Gastroesophageal sphincter (tissue), 4 donors: ENCODE measurements at regions not wholly inside any gene's neighbourhood (a gene's known extent, or its start where the extent isn't known, plus 50 kb on each side); places are given as distances from the start of the nearest gene placed in this dataset.

Experiments
- ATAC-seq: fragments of 150-250 bp; one replicate; pipeline ENCODE4 v1.9.1; 2016; ENCODE audit warnings: mild to moderate bottlenecking, moderate library complexity
- H3K27ac ChIP-seq, 4 donors: fragments of 200-600 bp; sonication (generic) in 3 of 4; 1 replicate in 3 of 4; 2 replicates in 1 of 4; pipeline ENCODE4 v1.5.1; 2016 to 2019
- H3K27me3 ChIP-seq: fragments of 200-600 bp; sonication (generic); one replicate; pipeline ENCODE4 v1.5.1; 2019
- H3K36me3 ChIP-seq, 2 donors: fragments of 200-600 bp; sonication (generic); one replicate each; pipeline ENCODE4 v1.5.1; 2019; ENCODE audit warnings: control low read depth in 1 of 2
- H3K4me1 ChIP-seq, 3 donors: fragments of 200-600 bp; sonication (generic); 1 replicate in 2 of 3; 2 replicates in 1 of 3; pipeline ENCODE4 v1.5.1; 2016 to 2019; ENCODE audit warnings: control low read depth in 2 of 3
- H3K4me3 ChIP-seq, 2 donors: fragments of 200-600 bp; sonication (generic); one replicate each; pipeline ENCODE4 v1.5.1; 2019; ENCODE audit warnings: mild to moderate bottlenecking in 1 of 2, moderate library complexity in 1 of 2
- H3K9me3 ChIP-seq, 3 donors: fragments of 200-600 bp; sonication (generic); one replicate each; pipeline ENCODE4 v1.5.1; 2017 to 2019; ENCODE audit warnings: control low read depth in 2 of 3
- EP300 ChIP-seq: sonication (generic); formaldehyde crosslinking; IDR thresholded peaks from one replicate; pipeline ENCODE4 v1.6.1; 2017; ENCODE audit warnings: antibody characterized with exemption, mild to moderate bottlenecking
- POLR2A ChIP-seq, 2 donors: fragments of 450-650 bp; IDR thresholded peaks; one replicate each; pipeline ENCODE4 v1.6.1; 2017; ENCODE audit warnings: antibody characterized with exemption in 2 of 2, mild to moderate bottlenecking in 2 of 2, moderate library complexity in 1 of 2
- POLR2AphosphoS5 ChIP-seq: sonication (generic); formaldehyde crosslinking; IDR thresholded peaks from one replicate; pipeline ENCODE4 v1.6.1; 2017; ENCODE audit warnings: antibody characterized with exemption
- WGBS, 2 donors: methylation state at CpG; one replicate each; pipeline ENCODE4 v1.1.5; 2018; ENCODE audit warnings: low coverage in 1 of 2; 5-methylcytosine and 5-hydroxymethylcytosine counted together
- TF ChIP-seq, protein P1 (sequence below), 4 experiments: fragments of 200-600 bp in 2 of 4; fragments of 450-650 bp in 2 of 4; sonication (generic) in 1 of 4; IDR thresholded peaks; one replicate each; pipeline ENCODE4 v1.5.1; 2017 to 2019; ENCODE audit warnings: antibody characterized with exemption in 4 of 4, mild to moderate bottlenecking in 2 of 4, moderate library complexity in 2 of 4

DNA sequence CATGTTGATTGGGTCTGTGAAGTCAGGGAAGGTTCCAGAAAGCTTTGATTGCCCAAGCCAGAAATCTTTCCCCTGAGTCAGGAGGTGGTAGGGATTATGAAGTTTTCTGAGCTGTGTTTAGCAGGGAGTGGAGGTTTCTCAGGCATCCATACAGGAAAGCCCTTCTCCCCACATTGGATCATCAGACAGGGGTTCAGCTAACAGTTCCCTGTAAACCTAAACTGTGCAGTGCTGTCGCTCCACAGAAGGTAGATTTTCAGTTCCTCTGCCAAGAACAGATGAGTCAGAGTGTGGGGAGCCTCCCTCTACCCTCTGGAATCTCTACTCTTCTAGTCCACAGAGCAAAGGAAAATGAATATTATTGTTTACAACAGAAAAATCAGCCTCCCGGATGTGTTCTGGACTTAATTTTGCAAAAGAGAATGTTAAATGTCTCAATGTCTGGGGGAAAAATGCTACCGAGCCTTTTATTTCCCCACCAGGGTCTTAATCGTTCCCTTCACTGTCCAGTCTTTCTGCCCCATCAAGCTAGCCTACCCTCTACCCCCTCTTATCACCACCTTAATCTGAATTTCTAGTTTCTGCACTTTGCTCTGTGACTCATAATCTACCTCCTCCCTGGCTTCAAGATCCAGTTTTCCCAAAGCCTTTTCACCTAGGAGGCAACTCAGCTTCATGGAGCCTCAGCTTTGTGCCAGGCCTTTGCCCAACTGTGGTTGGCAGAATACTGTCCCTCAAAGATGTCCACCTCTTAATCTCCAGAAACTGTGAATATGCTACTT lies 355.6 kb downstream of the PRDM2 start:
- 46 to 80% methylated on average over 1 to 4 of the region's 4 CpGs for WGBS, 2 donors
- Histone ChIP-seq H3K4me3 (no peak overlapping the region), H3K27me3 (no peaks in the 10 kb centered on the region), H3K36me3 (no peaks in the 10 kb centered on the region), H3K4me1 (no peaks in the 10 kb centered on the region), H3K9me3 (peaks cover 0 to 15% (median 0%) of the 10 kb centered on the region in 3 donors), H3K27ac (no peak overlapping the region)
- TF ChIP-seq, protein P1, sequence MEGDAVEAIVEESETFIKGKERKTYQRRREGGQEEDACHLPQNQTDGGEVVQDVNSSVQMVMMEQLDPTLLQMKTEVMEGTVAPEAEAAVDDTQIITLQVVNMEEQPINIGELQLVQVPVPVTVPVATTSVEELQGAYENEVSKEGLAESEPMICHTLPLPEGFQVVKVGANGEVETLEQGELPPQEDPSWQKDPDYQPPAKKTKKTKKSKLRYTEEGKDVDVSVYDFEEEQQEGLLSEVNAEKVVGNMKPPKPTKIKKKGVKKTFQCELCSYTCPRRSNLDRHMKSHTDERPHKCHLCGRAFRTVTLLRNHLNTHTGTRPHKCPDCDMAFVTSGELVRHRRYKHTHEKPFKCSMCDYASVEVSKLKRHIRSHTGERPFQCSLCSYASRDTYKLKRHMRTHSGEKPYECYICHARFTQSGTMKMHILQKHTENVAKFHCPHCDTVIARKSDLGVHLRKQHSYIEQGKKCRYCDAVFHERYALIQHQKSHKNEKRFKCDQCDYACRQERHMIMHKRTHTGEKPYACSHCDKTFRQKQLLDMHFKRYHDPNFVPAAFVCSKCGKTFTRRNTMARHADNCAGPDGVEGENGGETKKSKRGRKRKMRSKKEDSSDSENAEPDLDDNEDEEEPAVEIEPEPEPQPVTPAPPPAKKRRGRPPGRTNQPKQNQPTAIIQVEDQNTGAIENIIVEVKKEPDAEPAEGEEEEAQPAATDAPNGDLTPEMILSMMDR (IDR thresholded peaks at IDR 0.05), result no peak
- no peak for TF ChIP-seq POLR2AphosphoS5
- no peak for TF ChIP-seq EP300
- no peak for TF ChIP-seq POLR2A (IDR thresholded peaks at IDR 0.05)
- ATAC-seq, result no peak

DNA sequence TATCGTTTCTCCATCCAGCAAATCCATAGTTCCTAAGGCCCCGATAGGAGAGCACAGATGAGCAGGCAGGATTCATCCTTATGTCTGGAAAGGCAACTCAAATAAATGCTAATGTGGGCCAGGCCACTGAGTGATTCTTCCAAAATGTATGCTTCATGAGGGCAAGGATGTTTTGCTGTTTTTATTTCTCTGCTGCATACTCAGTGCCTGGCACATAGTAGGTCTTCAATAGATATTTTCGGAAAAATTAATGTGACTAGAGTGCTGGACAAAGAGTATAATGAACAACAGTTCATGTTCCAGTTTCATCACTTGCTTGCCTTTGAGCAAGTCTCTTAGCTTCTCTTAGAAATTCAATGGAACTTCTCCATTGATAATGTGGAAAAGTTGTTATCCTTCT lies 357.7 kb downstream of the PRDM2 start:
- WGBS, 2 donors, result 93 to 97% methylated on average over 2 to 3 of the region's 3 CpGs
- Histone ChIP-seq H3K36me3 (no peaks in the 10 kb centered on the region), H3K4me3 (no peak overlapping the region), H3K27ac (no peak overlapping the region), H3K27me3 (no peaks in the 10 kb centered on the region), H3K4me1 (no peaks in the 10 kb centered on the region), H3K9me3 (peaks cover 0 to 15% (median 0%) of the 10 kb centered on the region in 3 donors)
- ATAC-seq, result no peak
- TF ChIP-seq POLR2A (IDR thresholded peaks at IDR 0.05), result no peak
- TF ChIP-seq POLR2AphosphoS5, result no peak
- TF ChIP-seq EP300, result no peak
- TF ChIP-seq, protein P1 (IDR thresholded peaks at IDR 0.05), result no peak

DNA sequence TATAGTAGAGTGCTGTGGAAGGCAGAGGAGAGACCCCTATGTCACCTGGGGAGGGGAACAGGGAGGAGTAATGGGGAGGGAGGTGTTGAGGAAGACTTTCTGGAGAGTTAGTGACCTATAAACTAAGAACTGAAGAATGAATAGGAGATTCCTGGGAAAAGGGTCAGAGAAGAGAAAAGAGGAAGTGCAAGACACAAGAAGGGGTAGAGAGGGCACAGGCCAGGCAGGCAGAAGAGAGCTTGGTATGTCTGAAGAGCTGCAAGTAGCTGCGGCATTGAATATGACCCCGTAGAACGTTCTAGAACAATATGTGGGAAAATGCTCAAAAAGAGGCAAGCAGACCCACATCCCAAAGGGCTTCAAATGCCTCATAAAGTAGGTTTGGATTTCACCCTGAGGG lies 361.2 kb downstream of the PRDM2 start:
- Histone ChIP-seq H3K36me3 (no peaks in the 10 kb centered on the region), H3K27ac (no peak overlapping the region), H3K4me3 (no peak overlapping the region), H3K9me3 (peaks cover 0 to 15% (median 0%) of the 10 kb centered on the region in 3 donors), H3K4me1 (no peaks in the 10 kb centered on the region), H3K27me3 (no peaks in the 10 kb centered on the region)
- ATAC-seq, result no peak
- TF ChIP-seq EP300 (no peak), POLR2A (IDR thresholded peaks at IDR 0.05) (no peak), POLR2AphosphoS5 (no peak)
- TF ChIP-seq, protein P1 (IDR thresholded peaks at IDR 0.05), result no peak
- WGBS, 2 donors, result 75 to 90% methylated on average over 3 of the region's 3 CpGs

- WGBS, 2 donors, result 91 to 100% methylated on average over 1 to 5 of the region's 5 CpGs
- no peaks in the 10 kb centered on the region for H3K36me3 ChIP-seq
- TF ChIP-seq EP300 (no peak), POLR2A (IDR thresholded peaks at IDR 0.05) (no peak), POLR2AphosphoS5 (no peak)
- TF ChIP-seq, protein P1 (IDR thresholded peaks at IDR 0.05), result no peak
- no peaks in the 10 kb centered on the region for H3K4me1 ChIP-seq
- H3K4me3 ChIP-seq, result no peak overlapping the region
- H3K27ac ChIP-seq, result no peak overlapping the region
- H3K9me3 ChIP-seq, result peaks cover 0 to 15% (median 0%) of the 10 kb centered on the region in 3 donors
- no peaks in the 10 kb centered on the region for H3K27me3 ChIP-seq
- no peak for ATAC-seq
Observed at GRCh38 chr1:14061722-14062121, 361.7 kb downstream of the PRDM2 start.

DNA sequence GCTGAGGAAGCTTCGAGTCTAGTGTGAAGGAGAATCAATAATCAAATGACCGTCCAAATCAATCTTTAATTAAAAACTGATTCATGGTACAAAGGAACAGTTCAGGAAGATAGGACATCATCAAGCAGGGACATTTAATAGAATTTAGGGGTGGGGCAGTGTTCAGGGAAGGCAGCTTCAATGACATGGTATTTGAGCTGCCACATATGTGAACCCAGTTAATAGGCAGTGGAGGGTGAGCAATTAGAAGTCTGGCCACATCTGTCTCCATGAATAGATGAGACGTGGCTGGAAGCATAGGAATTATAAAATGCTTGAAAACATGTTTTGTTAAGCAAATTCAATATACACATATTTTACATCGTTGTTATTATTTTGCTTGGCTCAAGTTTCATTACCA lies 362.7 kb downstream of the PRDM2 start:
- WGBS, 2 donors, result 51 to 58% methylated on average over 4 of the region's 4 CpGs

More for the DNA sequence above, 362.7 kb downstream of the PRDM2 start:
- no peak for ATAC-seq
- Histone ChIP-seq H3K9me3 (peaks cover 0 to 15% (median 0%) of the 10 kb centered on the region in 3 donors), H3K27me3 (no peaks in the 10 kb centered on the region), H3K4me1 (no peaks in the 10 kb centered on the region), H3K27ac (no peak overlapping the region), H3K36me3 (no peaks in the 10 kb centered on the region), H3K4me3 (no peak overlapping the region)
- TF ChIP-seq POLR2A (IDR thresholded peaks at IDR 0.05) (no peak), EP300 (no peak), POLR2AphosphoS5 (no peak)
- TF ChIP-seq, protein P1 (IDR thresholded peaks at IDR 0.05), result no peak
